ENCODE measurements at regions not wholly inside any gene's neighbourhood (a gene's known extent, or its start where the extent isn't known, plus 50 kb on each side); places are given as distances from the start of the nearest gene placed in this dataset.

- H3K9me3 ChIP-seq (ENCODE audit: control insufficient read depth in 1 of 2, low read length in 2 of 2), result peaks cover 0 to 7% of the 10 kb centered on the region in 2 donors
- H3K27ac ChIP-seq (ENCODE audit: low read length), result no peak overlapping the region
- H3K4me1 ChIP-seq (ENCODE audit: control insufficient read depth in 1 of 2, insufficient read depth in 2 of 2, low read length in 2 of 2), result peaks cover under 1 to 8% of the 10 kb centered on the region in 2 donors
- H3K27me3 ChIP-seq (ENCODE audit: low read depth, low read length), result no peaks in the 10 kb centered on the region
- H3K36me3 ChIP-seq (ENCODE audit: control insufficient read depth in 1 of 2, insufficient read depth in 2 of 2, low read length in 2 of 2), result no peaks in the 10 kb centered on the region
- H3K4me3 ChIP-seq (ENCODE audit: low read depth in 1 of 2, low read length in 2 of 2), result no peak overlapping the region
These were observed 776.9 kb downstream of the TBC1D22A start for GRCh38 chr22:47539374-47539773.

- Histone ChIP-seq H3K27ac (ENCODE audit: low read length) (no peak overlapping the region), H3K4me3 (ENCODE audit: low read depth in 1 of 2, low read length in 2 of 2) (no peak overlapping the region), H3K27me3 (ENCODE audit: low read depth, low read length) (no peaks in the 10 kb centered on the region), H3K36me3 (ENCODE audit: control insufficient read depth in 1 of 2, insufficient read depth in 2 of 2, low read length in 2 of 2) (no peaks in the 10 kb centered on the region), H3K4me1 (ENCODE audit: control insufficient read depth in 1 of 2, insufficient read depth in 2 of 2, low read length in 2 of 2) (peaks cover 4 to 12% of the 10 kb centered on the region in 2 donors), H3K9me3 (ENCODE audit: control insufficient read depth in 1 of 2, low read length in 2 of 2) (no peaks in the 10 kb centered on the region)
These were observed 773.2 kb downstream of the TBC1D22A start for GRCh38 chr22:47535681-47536080.

GRCh38 chr22:47534804-47535410 is 772.5 kb downstream of the TBC1D22A start:
- H3K36me3 ChIP-seq (ENCODE audit: control insufficient read depth in 1 of 2, insufficient read depth in 2 of 2, low read length in 2 of 2), result no peaks in the 10 kb centered on the region
- H3K9me3 ChIP-seq (ENCODE audit: control insufficient read depth in 1 of 2, low read length in 2 of 2), result no peaks in the 10 kb centered on the region
- H3K27ac ChIP-seq (ENCODE audit: low read length), result no peak overlapping the region
- H3K4me3 ChIP-seq (ENCODE audit: low read depth in 1 of 2, low read length in 2 of 2), result no peak overlapping the region
- peaks cover 4 to 12% of the 10 kb centered on the region in 2 donors for H3K4me1 ChIP-seq (ENCODE audit: control insufficient read depth in 1 of 2, insufficient read depth in 2 of 2, low read length in 2 of 2)
- no peaks in the 10 kb centered on the region for H3K27me3 ChIP-seq (ENCODE audit: low read depth, low read length)

GRCh38 chr22:47533961-47534803 is 771.7 kb downstream of the TBC1D22A start:
- Histone ChIP-seq H3K27ac (ENCODE audit: low read length) (no peak overlapping the region), H3K27me3 (ENCODE audit: low read depth, low read length) (no peaks in the 10 kb centered on the region), H3K4me1 (ENCODE audit: control insufficient read depth in 1 of 2, insufficient read depth in 2 of 2, low read length in 2 of 2) (peaks cover 4 to 12% of the 10 kb centered on the region in 2 donors), H3K36me3 (ENCODE audit: control insufficient read depth in 1 of 2, insufficient read depth in 2 of 2, low read length in 2 of 2) (no peaks in the 10 kb centered on the region), H3K9me3 (ENCODE audit: control insufficient read depth in 1 of 2, low read length in 2 of 2) (no peaks in the 10 kb centered on the region), H3K4me3 (ENCODE audit: low read depth in 1 of 2, low read length in 2 of 2) (no peak overlapping the region)

- Histone ChIP-seq H3K4me1 (ENCODE audit: control insufficient read depth in 1 of 2, insufficient read depth in 2 of 2, low read length in 2 of 2) (no peaks in the 10 kb centered on the region), H3K27ac (ENCODE audit: low read length) (no peak overlapping the region), H3K36me3 (ENCODE audit: control insufficient read depth in 1 of 2, insufficient read depth in 2 of 2, low read length in 2 of 2) (no peaks in the 10 kb centered on the region), H3K27me3 (ENCODE audit: low read depth, low read length) (no peaks in the 10 kb centered on the region), H3K4me3 (ENCODE audit: low read depth in 1 of 2, low read length in 2 of 2) (no peak overlapping the region), H3K9me3 (ENCODE audit: control insufficient read depth in 1 of 2, low read length in 2 of 2) (peaks cover 0 to 3% of the 10 kb centered on the region in 2 donors)
These were observed 754.6 kb downstream of the TBC1D22A start for GRCh38 chr22:47517062-47517461.

GRCh38 chr22:47515384-47516125 is 753.1 kb downstream of the TBC1D22A start:
- H3K27ac ChIP-seq (ENCODE audit: low read length), result no peak overlapping the region
- H3K36me3 ChIP-seq (ENCODE audit: control insufficient read depth in 1 of 2, insufficient read depth in 2 of 2, low read length in 2 of 2), result no peaks in the 10 kb centered on the region
- H3K9me3 ChIP-seq (ENCODE audit: control insufficient read depth in 1 of 2, low read length in 2 of 2), result peaks cover 0 to 3% of the 10 kb centered on the region in 2 donors
- H3K4me3 ChIP-seq (ENCODE audit: low read depth in 1 of 2, low read length in 2 of 2), result no peak overlapping the region
- no peaks in the 10 kb centered on the region for H3K4me1 ChIP-seq (ENCODE audit: control insufficient read depth in 1 of 2, insufficient read depth in 2 of 2, low read length in 2 of 2)
- H3K27me3 ChIP-seq (ENCODE audit: low read depth, low read length), result no peaks in the 10 kb centered on the region

- H3K27ac ChIP-seq (ENCODE audit: low read length), result no peak overlapping the region
- H3K27me3 ChIP-seq (ENCODE audit: low read depth, low read length), result no peaks in the 10 kb centered on the region
- no peak overlapping the region for H3K4me3 ChIP-seq (ENCODE audit: low read depth in 1 of 2, low read length in 2 of 2)
- H3K9me3 ChIP-seq (ENCODE audit: control insufficient read depth in 1 of 2, low read length in 2 of 2), result no peaks in the 10 kb centered on the region
- H3K4me1 ChIP-seq (ENCODE audit: control insufficient read depth in 1 of 2, insufficient read depth in 2 of 2, low read length in 2 of 2), result no peaks in the 10 kb centered on the region
- H3K36me3 ChIP-seq (ENCODE audit: control insufficient read depth in 1 of 2, insufficient read depth in 2 of 2, low read length in 2 of 2), result no peaks in the 10 kb centered on the region
These were observed 750.2 kb downstream of the TBC1D22A start for GRCh38 chr22:47512617-47513016.

GRCh38 chr22:47504962-47505361 is 742.5 kb downstream of the TBC1D22A start:
- no peaks in the 10 kb centered on the region for H3K36me3 ChIP-seq (ENCODE audit: control insufficient read depth in 1 of 2, insufficient read depth in 2 of 2, low read length in 2 of 2)
- no peak overlapping the region for H3K27ac ChIP-seq (ENCODE audit: low read length)
- H3K4me3 ChIP-seq (ENCODE audit: low read depth in 1 of 2, low read length in 2 of 2), result no peak overlapping the region
- H3K4me1 ChIP-seq (ENCODE audit: control insufficient read depth in 1 of 2, insufficient read depth in 2 of 2, low read length in 2 of 2), result no peaks in the 10 kb centered on the region
- H3K9me3 ChIP-seq (ENCODE audit: control insufficient read depth in 1 of 2, low read length in 2 of 2), result peaks cover 0 to 12% of the 10 kb centered on the region in 2 donors
- H3K27me3 ChIP-seq (ENCODE audit: low read depth, low read length), result no peaks in the 10 kb centered on the region

GRCh38 chr22:47498969-47499495 is 736.6 kb downstream of the TBC1D22A start:
- H3K4me3 ChIP-seq (ENCODE audit: low read depth in 1 of 2, low read length in 2 of 2), result no peak overlapping the region
- no peaks in the 10 kb centered on the region for H3K36me3 ChIP-seq (ENCODE audit: control insufficient read depth in 1 of 2, insufficient read depth in 2 of 2, low read length in 2 of 2)
- H3K4me1 ChIP-seq (ENCODE audit: control insufficient read depth in 1 of 2, insufficient read depth in 2 of 2, low read length in 2 of 2), result no peaks in the 10 kb centered on the region
- H3K9me3 ChIP-seq (ENCODE audit: control insufficient read depth in 1 of 2, low read length in 2 of 2), result peaks cover 0 to 18% of the 10 kb centered on the region in 2 donors
- no peak overlapping the region for H3K27ac ChIP-seq (ENCODE audit: low read length)
- no peaks in the 10 kb centered on the region for H3K27me3 ChIP-seq (ENCODE audit: low read depth, low read length)

- no peak overlapping the region for H3K4me3 ChIP-seq (ENCODE audit: low read depth in 1 of 2, low read length in 2 of 2)
- H3K27me3 ChIP-seq (ENCODE audit: low read depth, low read length), result no peaks in the 10 kb centered on the region
- no peak overlapping the region for H3K27ac ChIP-seq (ENCODE audit: low read length)
- no peaks in the 10 kb centered on the region for H3K36me3 ChIP-seq (ENCODE audit: control insufficient read depth in 1 of 2, insufficient read depth in 2 of 2, low read length in 2 of 2)
- no peaks in the 10 kb centered on the region for H3K4me1 ChIP-seq (ENCODE audit: control insufficient read depth in 1 of 2, insufficient read depth in 2 of 2, low read length in 2 of 2)
- peaks cover 0 to 18% of the 10 kb centered on the region in 2 donors for H3K9me3 ChIP-seq (ENCODE audit: control insufficient read depth in 1 of 2, low read length in 2 of 2)
These were observed 735.2 kb downstream of the TBC1D22A start for GRCh38 chr22:47497666-47498065.

- Histone ChIP-seq H3K4me1 (ENCODE audit: control insufficient read depth in 1 of 2, insufficient read depth in 2 of 2, low read length in 2 of 2) (no peaks in the 10 kb centered on the region), H3K27ac (ENCODE audit: low read length) (no peak overlapping the region), H3K4me3 (ENCODE audit: low read depth in 1 of 2, low read length in 2 of 2) (no peak overlapping the region), H3K36me3 (ENCODE audit: control insufficient read depth in 1 of 2, insufficient read depth in 2 of 2, low read length in 2 of 2) (no peaks in the 10 kb centered on the region), H3K9me3 (ENCODE audit: control insufficient read depth in 1 of 2, low read length in 2 of 2) (peaks cover 0 to 8% of the 10 kb centered on the region in 2 donors), H3K27me3 (ENCODE audit: low read depth, low read length) (no peaks in the 10 kb centered on the region)
These were observed 732.7 kb downstream of the TBC1D22A start for GRCh38 chr22:47495110-47495509.

Measured in muscle layer of duodenum (tissue), 2 donors.